ENCODE measurements at regions not wholly inside any gene's neighbourhood (a gene's known extent, or its start where the extent isn't known, plus 50 kb on each side); places are given as distances from the start of the nearest gene placed in this dataset.

GRCh38 chr2:83874712-83875430 lies 584.2 kb downstream of the SUCLG1 start:
- ATAC-seq (ENCODE audit: poor library complexity) (no peak), DNase-seq (no peak)
- no peak overlapping the region for H3K27ac Mint-ChIP-seq
- H3K36me3 Mint-ChIP-seq (ENCODE audit: low read depth), result no peaks in the 10 kb centered on the region
- Histone ChIP-seq H3K36me3 (ENCODE audit: insufficient read depth, low read length) (no peaks in the 10 kb centered on the region), H3K4me1 (ENCODE audit: insufficient read depth, low read length) (no peaks in the 10 kb centered on the region), H3K27ac (ENCODE audit: low read depth in 1 of 2, low read length in 2 of 2) (no peak overlapping the region), H3K27me3 (ENCODE audit: control insufficient read depth in 1 of 2, insufficient read depth in 2 of 2, low read length in 2 of 2) (no peaks in the 10 kb centered on the region), H3K4me3 (ENCODE audit: low read length) (no peak overlapping the region), H3K9me3 (ENCODE audit: control insufficient read depth in 1 of 2, insufficient read depth in 1 of 2, low read length in 2 of 2) (peaks cover 9 to 42% of the 10 kb centered on the region in 2 experiments)
- POLR2A ChIA-PET, result no interaction called here
- TF ChIP-seq CTCF (IDR thresholded peaks at IDR 0.05), result no peak
- no peak overlapping the region for H3K4me3 Mint-ChIP-seq
- intact Hi-C loops (cut with DNase I, micrococcal nuclease), result no loop called here
- H3K9me3 Mint-ChIP-seq, result peaks cover 24% of the 10 kb centered on the region
- no peaks in the 10 kb centered on the region for H3K27me3 Mint-ChIP-seq
- H3K4me1 Mint-ChIP-seq (ENCODE audit: low read depth), result no peaks in the 10 kb centered on the region
- CTCF ChIA-PET, result no interaction called here

- ChIA-PET POLR2A (no interaction called here), CTCF (no interaction called here)
- intact Hi-C loops (cut with DNase I, micrococcal nuclease), result no loop called here
- no peaks in the 10 kb centered on the region for H3K4me1 Mint-ChIP-seq (ENCODE audit: low read depth)
- H3K9me3 Mint-ChIP-seq, result peaks cover 22% of the 10 kb centered on the region
- Histone ChIP-seq H3K27me3 (ENCODE audit: control insufficient read depth in 1 of 2, insufficient read depth in 2 of 2, low read length in 2 of 2) (no peaks in the 10 kb centered on the region), H3K36me3 (ENCODE audit: insufficient read depth, low read length) (no peaks in the 10 kb centered on the region), H3K9me3 (ENCODE audit: control insufficient read depth in 1 of 2, insufficient read depth in 1 of 2, low read length in 2 of 2) (peaks cover 9 to 39% of the 10 kb centered on the region in 2 experiments), H3K4me3 (ENCODE audit: low read length) (no peak overlapping the region), H3K4me1 (ENCODE audit: insufficient read depth, low read length) (no peaks in the 10 kb centered on the region), H3K27ac (ENCODE audit: low read depth in 1 of 2, low read length in 2 of 2) (no peak overlapping the region)
- DNase-seq, result no peak
- H3K27me3 Mint-ChIP-seq, result no peaks in the 10 kb centered on the region
- no peak overlapping the region for H3K27ac Mint-ChIP-seq
- ATAC-seq (ENCODE audit: poor library complexity), result no peak
- no peaks in the 10 kb centered on the region for H3K36me3 Mint-ChIP-seq (ENCODE audit: low read depth)
- no peak for TF ChIP-seq CTCF (IDR thresholded peaks at IDR 0.05)
- no peak overlapping the region for H3K4me3 Mint-ChIP-seq
Measured at GRCh38 chr2:83874066-83874465, 585.0 kb downstream of the SUCLG1 start.

GRCh38 chr2:83873110-83873509 lies 586.0 kb downstream of the SUCLG1 start:
- no peaks in the 10 kb centered on the region for H3K27me3 Mint-ChIP-seq
- no peak overlapping the region for H3K4me3 Mint-ChIP-seq
- H3K4me1 Mint-ChIP-seq (ENCODE audit: low read depth), result no peaks in the 10 kb centered on the region
- no peaks in the 10 kb centered on the region for H3K36me3 Mint-ChIP-seq (ENCODE audit: low read depth)
- intact Hi-C loops (cut with DNase I, micrococcal nuclease), result no loop called here
- CTCF ChIA-PET, result no interaction called here
- peaks cover 19% of the 10 kb centered on the region for H3K9me3 Mint-ChIP-seq
- H3K4me3 ChIP-seq (ENCODE audit: low read length), result no peak overlapping the region
- no peak overlapping the region for H3K27ac ChIP-seq (ENCODE audit: low read depth in 1 of 2, low read length in 2 of 2)
- H3K27me3 ChIP-seq (ENCODE audit: control insufficient read depth in 1 of 2, insufficient read depth in 2 of 2, low read length in 2 of 2), result no peaks in the 10 kb centered on the region
- H3K36me3 ChIP-seq (ENCODE audit: insufficient read depth, low read length), result no peaks in the 10 kb centered on the region
- peaks cover 0 to 29% of the 10 kb centered on the region in 2 experiments for H3K9me3 ChIP-seq (ENCODE audit: control insufficient read depth in 1 of 2, insufficient read depth in 1 of 2, low read length in 2 of 2)
- ATAC-seq (ENCODE audit: poor library complexity), result no peak
- no peaks in the 10 kb centered on the region for H3K4me1 ChIP-seq (ENCODE audit: insufficient read depth, low read length)
- TF ChIP-seq CTCF (IDR thresholded peaks at IDR 0.05), result no peak
- POLR2A ChIA-PET, result no interaction called here
- no peak for DNase-seq
- H3K27ac Mint-ChIP-seq, result no peak overlapping the region
